COLO668 (cell line): ENCODE measurements at regions not wholly inside any gene's neighbourhood (a gene's known extent, or its start where the extent isn't known, plus 50 kb on each side); places are given as distances from the start of the nearest gene placed in this dataset.
"Not testable (repeated sequence)": the region's sequence is repeated elsewhere in the genome, so short reads cannot be mapped to it uniquely, and the experiment has no call there.

Source experiments
- DNase-seq: peaks from one replicate; lab custom pipeline; 2025; ENCODE audit not compliant: unreplicated experiment; lab: John Stamatoyannopoulos, UW

DNA sequence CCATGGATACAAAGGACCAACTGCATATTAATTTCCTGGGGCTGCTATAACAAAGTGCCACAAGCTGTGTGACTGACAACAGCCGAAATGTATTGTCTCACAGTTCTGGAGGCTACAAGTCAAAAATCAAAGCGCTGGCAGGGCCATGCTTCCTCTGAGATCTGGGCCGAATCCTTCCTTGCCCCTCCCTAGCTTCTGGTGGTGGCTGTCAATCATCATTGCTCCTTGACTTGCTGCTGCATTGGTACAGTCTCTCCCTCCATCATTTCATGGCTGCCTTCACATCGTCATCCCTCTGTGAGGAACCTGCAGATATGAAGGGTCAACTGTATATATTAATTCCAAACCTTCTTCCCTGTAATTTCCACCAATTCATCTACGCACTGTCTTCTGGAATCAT lies 118.3 kb downstream of the EXOC5 start:
- DNase-seq, result no peak

DNA sequence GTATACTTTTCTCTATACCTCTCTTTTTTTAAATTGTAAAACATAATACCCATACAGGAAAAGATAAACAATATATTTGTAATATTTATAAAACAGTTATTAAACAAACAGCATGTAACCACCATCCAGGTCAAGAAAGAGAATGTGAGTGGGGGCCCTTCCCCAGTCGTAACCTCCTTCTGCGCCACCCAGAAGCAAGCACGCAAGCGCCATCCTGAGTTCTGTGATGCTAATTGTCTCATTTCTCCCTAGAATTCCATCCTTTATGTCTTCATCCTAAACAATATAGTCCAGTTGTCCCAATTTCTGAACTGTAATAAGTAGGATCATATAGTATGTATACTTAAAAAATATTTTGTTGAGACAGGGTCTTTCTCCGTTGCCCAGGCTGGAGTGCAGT lies 129.5 kb downstream of the EXOC5 start:
- DNase-seq, result no peak

DNA sequence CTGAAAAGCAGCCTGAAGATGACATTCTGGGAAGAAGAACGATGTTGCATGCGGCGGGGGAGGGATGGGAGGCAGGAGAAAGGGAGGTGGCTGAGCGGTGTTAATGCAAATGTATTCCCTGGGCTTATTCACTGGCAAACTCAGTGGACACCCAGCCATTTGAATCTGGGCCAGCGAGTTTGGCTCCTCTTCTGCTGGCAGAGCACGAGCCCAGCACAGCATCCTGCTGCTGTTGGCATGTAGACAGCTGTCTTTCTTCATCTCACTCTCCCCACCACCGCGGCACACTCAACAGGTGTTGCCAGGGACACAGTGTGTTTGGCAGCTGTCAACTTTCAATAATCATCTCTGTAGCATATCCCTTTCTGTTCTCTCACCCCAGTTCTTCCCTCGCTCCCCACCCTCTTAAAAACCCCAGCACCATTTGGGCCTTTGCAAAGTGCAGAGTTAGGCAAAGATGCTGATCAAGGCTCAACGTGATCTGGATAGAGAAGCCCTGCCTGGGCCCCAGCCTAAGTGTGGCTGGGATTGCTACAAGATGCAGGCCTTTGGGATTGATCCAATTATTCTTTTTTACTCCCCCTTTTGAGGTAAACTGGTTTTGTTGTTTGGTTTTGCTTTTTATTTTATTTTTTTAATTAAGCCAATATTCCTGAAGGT lies 131.9 kb downstream of the EXOC5 start:
- DNase-seq, result peak; percentile 47

DNA sequence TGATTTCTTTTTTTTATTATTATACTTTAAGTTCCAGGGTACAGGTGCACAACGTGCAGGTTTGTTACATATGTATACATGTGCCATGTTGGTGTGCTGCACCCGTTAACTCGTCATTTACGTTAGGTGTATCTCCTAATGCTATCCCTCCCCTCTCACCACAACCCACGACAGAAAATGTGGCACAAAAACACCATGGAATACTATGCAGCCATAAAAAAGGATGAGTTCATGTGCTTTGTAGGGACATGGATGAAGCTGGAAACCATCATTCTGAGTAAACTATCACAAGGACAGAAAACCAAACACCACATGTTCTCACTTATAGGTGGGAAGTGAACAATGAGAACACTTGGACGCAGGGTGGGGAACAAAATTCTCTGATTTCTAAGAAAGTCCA lies 140.9 kb downstream of the EXOC5 start:
- DNase-seq, result not testable (repeated sequence)

DNA sequence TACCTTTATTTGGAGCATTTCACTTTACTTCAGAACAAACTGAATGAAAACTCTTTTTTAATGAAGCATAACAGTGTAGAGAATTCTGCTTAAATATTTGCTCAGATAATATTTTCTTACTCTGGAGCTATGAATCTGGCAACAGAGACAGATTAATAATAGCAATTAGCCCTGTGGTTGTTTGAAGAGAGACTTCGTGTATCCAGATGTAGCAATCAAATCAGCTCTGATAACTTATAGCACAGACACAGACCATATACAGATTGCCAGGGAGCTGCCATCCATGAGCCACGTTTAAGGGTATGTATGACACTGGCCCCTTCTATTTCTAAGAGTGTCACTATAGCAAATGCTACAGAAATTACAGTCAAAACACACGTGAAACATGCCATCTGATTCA lies 146.6 kb downstream of the EXOC5 start:
- no peak for DNase-seq

DNA sequence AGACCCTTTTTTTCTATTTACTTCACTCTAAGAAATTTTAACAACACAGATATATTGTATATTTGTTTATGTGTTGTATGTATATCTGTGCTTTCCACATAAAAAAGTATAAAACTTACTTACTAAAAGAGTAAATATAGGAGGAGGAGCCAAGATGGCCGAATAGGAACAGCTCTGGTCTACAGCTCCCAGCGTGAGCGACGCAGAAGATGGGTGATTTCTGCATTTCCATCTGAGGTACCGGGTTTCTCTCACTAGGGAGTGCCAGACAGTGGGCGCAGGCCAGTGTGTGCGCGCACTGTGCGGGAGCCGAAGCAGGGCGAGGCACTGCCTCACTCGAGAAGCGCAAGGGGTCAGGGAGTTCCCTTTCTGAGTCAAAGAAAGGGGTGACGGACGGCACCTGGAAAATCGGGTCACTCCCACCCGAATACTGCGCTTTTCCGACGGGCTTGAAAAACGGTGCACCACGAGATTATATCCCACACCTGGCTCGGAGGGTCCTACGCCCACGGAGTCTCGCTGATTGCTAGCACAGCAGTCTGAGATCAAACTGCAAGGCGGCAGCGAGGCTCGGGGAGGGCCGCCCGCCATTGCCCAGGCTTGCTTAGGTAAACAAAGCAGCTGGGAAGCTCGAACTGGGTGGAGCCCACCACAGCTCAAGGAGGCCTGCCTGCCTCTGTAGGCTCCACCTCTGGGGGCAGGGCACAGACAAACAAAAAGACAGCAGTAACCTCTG lies 156.5 kb downstream of the EXOC5 start:
- DNase-seq, result not testable (repeated sequence)

DNA sequence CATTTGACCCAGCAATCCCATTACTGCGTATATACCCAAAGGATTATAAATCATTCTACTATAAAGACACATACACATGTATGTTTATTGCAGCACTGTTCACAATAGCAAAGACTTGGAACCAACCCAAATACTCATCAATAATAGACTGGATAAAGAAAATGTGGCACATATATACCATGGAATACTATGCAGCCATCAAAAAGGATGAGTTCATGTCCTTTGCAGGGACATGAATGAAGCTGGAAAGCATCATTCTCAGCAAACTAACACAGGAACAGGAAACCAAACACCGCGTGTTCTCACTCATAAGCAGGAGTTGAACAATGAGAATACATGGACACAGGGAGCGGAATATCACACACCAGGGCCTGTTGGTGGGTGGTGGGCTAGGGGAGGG lies 158.3 kb downstream of the EXOC5 start:
- DNase-seq, result not testable (repeated sequence)

DNA sequence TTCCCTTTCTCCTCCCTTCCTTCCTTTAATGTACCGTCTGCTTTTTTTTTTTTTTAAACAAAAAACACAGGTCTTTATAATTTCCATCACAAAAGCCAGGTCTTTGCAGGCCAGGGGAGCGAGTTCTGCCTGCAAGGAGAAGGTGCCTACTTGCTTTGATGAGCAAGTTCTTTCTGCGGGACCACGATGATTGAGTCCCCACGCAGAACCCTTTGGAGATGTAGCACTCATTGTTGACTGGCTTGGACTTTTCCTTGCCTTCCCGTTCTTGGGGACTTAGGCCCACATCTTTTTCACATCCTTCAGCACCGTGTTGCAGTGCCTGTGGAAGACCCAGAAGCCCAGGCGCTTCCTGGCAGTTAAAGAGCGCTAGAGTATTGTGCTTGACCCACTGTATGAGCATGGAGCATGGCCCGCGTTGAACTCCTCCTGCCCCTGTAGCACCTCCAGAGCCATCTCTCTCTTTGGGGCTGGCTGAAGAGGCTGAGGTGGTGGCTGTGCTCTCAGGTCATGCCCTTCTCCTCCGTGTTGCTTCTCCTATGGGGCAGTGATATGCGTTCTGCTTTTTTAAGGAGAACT lies 177.6 kb downstream of the EXOC5 start:
- no peak for DNase-seq

DNA sequence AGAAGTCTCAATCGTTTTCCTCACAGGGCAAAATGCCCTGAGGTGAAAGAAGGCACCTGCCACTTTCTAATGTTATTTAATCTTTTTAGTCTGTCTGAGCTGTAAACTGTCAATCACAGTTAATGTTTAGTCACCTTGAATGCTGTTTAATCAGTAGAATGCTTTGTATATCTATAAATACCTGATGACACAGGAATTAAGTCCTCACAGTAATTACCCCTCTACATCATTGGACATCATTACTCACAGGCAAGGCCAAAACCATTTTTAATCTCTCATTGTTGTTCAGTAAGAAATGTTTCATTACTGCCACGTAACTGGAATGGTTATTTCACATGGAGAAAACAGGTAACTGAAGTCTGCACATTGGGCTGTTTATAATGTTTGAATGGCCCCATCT lies 178.8 kb downstream of the EXOC5 start:
- peak; percentile 23 for DNase-seq

DNA sequence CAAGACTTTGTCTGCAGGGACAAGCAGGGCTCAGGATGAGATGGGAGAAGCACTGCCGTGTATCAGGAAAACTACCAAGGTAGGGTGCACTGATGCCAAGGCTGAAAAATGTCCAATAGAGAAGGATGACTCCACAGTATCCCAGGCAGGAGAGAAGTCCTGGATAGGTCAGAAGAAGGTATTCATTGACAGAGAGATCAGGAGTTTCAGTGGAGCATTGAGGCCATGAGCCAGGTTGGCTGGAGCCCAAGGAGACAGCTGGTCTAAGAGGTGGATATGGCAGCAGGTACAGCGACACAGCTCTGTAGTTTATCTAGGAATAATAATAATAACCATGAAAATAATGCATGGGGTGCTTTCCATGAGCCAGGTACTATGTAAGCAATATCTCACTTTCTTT lies 180.9 kb downstream of the EXOC5 start:
- DNase-seq, result no peak

DNA sequence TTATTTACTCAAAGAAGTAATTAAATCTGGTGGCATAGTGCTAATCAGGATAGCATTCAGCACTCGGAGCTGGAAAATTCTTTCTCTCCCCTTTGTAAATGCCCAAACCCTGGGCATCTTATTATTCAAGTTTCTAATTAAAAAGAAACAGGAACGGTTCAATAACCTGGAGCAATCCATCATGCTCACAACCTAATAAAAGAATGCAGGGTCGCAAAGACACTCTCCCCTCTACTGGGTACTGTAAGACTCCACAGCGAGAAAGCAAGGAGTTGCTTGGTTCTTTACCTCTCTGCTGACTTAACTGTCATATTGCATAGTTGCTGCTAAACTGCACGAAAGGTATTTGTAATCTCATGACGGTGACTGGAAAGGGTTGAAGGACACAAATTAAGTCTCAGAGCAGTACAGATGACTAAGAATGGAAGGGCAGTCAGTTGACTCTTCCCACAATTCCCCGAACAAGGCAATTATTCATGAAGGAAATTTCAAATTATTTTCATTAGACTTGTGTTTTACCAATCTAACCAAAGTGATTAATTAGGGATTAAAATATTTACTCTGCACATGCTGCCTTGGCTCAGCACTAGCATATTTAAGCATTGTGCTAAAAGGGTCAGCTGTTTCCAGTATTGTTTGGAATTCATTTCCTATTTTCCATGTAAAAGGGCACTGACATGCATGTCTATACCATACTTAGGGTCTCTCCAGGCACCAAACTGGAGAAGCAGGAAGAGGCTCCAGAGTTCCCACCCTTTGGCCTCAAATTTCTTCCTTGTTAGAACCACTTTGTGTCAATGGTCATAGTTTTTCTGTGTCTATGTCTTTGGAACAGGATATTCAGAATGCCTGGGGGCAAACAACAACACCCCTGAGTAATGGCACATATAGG lies 182.2 kb downstream of the EXOC5 start:
- no peak for DNase-seq

DNA sequence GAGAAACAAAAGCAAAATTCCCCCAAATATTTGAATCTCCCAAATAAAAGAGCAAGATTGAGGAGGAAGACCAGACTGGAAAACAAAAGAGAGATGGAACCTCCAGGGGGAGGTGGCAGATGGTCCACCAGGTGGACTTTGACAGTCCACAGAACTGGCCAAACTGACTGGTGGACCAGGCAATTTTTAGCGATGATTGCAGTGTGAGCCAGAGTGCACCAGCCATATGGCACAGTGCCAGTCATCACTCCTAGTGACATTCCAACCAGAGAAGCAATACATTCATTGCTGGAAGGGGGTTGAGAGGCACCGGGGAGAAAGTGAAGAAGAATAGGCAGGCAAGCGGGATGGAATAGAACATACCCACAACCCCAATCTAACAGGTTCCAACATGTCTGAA lies 182.9 kb downstream of the EXOC5 start:
- DNase-seq, result peak; percentile 83

DNA sequence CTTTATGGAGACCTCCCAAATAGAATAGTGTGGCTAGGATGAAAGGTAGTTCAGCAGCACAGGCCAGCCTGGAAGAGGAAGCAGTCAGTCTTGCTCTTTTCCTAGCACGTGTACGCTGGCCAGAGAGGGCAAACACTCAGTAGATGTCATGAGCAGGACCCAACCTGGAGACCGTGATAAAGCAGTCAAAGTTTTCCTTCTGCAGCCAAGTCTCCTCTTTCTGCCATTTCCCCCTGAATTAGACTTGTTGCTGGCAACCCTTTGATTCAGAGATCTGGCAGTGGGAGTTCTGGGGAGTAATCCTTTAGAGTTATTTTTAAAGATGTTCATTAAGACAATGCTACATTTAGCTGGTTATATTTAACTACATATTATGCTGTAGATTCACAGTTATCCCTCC lies 183.7 kb downstream of the EXOC5 start:
- DNase-seq, result no peak

DNA sequence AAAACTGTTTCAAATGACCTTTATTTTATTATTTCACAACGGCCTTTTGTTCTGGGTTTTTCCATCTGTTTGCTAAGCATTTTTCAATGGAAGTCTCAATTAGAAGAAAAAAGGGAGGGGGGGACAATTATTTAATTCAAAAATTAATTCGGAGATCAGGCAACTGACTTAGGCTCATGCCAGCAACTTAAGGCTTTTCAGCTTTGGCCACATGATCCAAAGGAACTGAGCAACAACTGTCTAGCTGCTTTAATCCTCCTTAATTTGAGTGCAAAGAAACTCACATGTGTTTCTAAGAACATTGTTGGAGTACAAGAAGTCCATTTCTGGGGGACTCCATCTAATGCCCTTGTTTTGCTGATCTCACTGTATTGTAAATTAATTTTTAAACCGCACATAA lies 188.0 kb downstream of the EXOC5 start:
- DNase-seq, result no peak

DNA sequence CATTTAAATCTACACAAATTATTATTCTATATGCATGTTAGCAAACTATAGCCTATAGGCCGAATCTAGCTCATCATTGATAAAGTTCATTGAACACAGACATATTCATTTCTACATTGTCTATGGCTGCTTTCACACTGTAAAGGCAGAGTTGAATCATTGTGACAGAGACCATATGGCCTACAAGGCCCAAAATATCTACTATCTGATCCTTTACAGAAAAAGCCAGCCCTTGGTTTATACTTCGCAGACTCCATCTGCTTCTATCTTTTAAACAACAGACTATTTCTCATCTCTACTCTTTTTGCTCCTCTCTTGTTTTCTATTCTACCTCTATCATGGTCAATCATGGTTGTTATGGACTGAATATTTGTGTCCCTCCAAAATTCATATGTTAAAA lies 190.7 kb downstream of the EXOC5 start:
- DNase-seq, result no peak

DNA sequence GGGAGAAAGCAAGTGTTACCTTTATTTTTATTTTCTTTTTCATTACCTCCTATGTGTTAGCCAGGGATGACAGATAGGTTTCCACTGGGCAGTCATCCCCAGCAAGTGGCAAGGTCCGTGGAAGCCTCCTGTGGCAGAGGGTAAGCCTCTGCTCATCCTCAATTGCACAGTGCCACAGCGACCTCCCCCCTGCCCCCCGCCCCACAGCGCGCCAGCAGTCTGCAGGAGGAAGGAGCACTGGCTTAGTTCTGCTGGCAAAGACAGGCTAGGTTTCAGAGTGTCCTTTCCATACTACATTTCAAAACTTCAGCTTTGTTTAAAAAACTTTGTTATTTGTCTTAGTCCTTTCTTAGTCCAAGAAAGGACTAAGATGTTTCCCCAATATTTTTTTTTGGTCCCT lies 194.7 kb downstream of the EXOC5 start:
- no peak for DNase-seq

DNA sequence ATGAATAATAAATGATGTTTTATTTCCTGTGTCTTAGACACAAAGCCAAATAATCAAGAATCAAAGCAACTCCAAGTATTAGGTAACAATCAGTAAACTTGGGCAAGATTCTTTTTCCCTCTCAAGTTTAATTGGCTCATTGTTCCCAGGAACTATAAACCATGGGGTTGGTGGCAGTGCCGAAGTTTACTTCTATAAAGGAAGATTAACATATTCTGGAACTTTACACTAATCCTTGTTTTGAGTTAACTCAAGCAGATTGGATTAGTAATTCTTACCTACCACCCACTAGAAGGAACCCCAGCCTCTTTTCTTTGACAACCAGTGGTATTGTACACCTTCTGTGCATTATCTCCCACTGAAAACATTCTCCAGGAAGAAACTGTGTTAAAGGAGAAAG lies 197.1 kb downstream of the EXOC5 start:
- DNase-seq, result no peak

DNA sequence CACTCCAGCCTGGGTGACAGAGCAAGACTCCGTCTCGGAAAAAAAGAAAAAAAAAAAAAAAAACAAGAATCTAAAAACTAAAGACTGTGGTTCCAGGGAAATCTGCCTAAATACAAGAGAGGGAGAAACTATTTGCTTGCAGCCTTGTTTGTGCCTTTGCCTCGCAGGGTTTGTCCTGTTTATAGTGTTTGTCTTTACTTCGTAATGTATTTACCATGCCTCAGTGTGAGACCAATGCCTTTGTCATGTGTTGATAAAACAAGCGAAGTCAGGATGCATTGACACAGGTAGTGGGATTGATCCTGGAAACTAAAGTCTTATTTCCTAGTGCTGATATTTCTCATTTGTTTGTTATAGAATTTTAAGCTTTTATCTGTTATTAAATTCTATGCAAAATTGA lies 199.0 kb downstream of the EXOC5 start:
- no peak for DNase-seq

DNA sequence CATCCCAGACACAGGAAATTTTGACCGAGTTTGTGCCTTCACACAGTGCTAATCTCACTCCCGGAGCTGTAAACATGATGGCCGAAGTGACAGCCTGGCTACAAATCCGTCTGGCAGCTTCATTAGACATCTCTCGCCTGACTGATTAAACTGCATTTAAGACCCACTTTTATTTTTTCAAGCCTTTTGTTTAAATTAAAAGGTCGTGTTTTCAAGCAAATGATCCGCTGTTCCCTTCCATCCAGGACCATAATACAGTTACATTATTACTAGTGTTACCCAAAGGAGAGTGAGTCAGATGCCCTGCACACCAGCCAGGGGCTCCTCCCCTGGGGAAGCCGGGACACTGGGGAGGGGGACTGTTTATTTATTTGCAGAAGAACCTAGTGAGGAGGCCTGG lies 200.2 kb downstream of the EXOC5 start:
- no peak for DNase-seq

DNA sequence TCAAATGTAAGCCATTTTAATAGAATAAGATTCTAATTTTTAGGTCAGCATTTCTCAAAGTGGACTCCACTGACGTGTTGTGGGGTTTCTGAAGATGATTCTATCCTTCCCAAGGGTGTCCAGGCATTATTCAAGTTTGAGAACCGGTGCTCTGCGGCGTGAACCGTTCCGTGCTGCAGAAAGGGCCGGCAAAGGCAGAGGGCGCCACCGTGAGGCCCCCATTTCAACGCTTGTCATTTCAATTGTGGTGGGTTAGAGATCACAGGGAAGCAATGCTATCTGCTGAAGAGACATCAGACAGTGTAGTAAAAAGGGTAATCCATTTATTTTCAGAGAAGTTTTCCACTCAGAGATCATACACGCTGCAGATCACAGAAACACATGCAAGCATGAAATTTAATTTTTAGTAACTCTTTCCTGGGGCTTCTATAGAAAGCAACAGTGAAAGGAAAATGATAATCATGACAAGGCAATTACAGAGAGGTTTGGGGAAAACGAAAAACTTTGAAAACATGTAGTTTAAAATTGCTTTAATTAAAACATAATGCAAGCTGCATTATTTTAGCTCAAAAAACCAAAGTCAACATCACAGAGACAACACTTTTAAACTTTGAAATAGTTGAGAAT lies 201.7 kb downstream of the EXOC5 start:
- peak; percentile 55 for DNase-seq

DNA sequence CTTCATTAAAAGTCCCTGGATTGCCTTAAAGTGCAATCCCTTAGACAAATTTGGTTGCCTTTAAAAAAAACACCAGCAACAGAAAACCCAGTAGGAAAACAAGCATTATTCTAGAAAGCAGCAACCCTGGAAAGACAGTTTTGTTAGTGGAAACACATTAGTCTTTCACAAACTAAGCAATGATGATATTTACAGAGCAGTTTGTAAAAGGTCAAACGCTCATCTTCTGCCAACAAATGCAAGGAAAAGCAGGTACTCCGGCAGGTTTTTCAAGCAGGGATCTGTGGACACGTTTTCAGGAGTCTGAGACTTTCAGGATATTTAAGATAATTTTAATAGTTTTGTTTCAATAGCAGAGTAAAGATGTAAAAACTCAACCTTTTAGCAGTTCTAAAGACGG lies 202.2 kb downstream of the EXOC5 start:
- DNase-seq, result no peak
